ENCODE measurements at regions not wholly inside any gene's neighbourhood (a gene's known extent, or its start where the extent isn't known, plus 50 kb on each side); places are given as distances from the start of the nearest gene placed in this dataset.

DNA sequence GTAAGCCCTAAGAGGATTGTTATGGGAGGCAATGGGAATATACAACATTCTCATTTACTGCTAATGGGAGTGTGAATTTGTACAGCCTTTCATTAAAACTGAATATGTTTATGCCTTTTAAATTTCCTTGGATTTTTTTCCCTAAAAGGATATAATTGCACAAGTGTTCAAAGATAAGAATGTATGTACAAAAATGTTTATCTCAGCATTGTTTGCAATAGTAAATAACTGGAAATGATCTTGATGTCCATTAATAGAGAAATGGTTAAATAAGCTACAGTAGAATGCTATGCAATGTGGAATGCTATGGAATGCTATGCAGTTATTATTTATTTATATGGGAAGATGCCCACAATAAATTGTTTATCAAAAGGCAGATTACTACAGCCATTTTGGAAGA lies 62.5 kb upstream of the SLC38A2 start:
- no peak for DNase-seq
- no peak overlapping the region for H3K27ac Mint-ChIP-seq
- no peaks in the 10 kb centered on the region for H3K27me3 Mint-ChIP-seq
- no peak overlapping the region for H3K4me3 Mint-ChIP-seq
- H3K36me3 Mint-ChIP-seq (ENCODE audit: insufficient read depth): no peaks in the 10 kb centered on the region
- no peaks in the 10 kb centered on the region for H3K9me3 Mint-ChIP-seq
- no peak for ATAC-seq (replicated peaks)
- peaks cover 0 to 5% of the 10 kb centered on the region in 2 donors for H3K4me1 Mint-ChIP-seq (ENCODE audit: low read depth in 2 of 2)

- Mint-ChIP-seq H3K4me1 (ENCODE audit: low read depth in 2 of 2) (peaks cover 5 to 7% of the 10 kb centered on the region in 2 donors), H3K9me3 (no peaks in the 10 kb centered on the region), H3K27me3 (no peaks in the 10 kb centered on the region), H3K27ac (no peak overlapping the region), H3K4me3 (no peak overlapping the region), H3K36me3 (ENCODE audit: insufficient read depth) (no peaks in the 10 kb centered on the region)
- ATAC-seq (replicated peaks) (no peak), DNase-seq (no peak)
These were observed 61.3 kb upstream of the SLC38A2 start for GRCh38 chr12:46433829-46434228.

- no peak overlapping the region for H3K4me3 Mint-ChIP-seq
- no peak for ATAC-seq (replicated peaks)
- H3K36me3 Mint-ChIP-seq (ENCODE audit: insufficient read depth): no peaks in the 10 kb centered on the region
- peaks cover 5 to 7% of the 10 kb centered on the region in 2 donors for H3K4me1 Mint-ChIP-seq (ENCODE audit: low read depth in 2 of 2)
- no peak overlapping the region for H3K27ac Mint-ChIP-seq
- DNase-seq: no peak
- no peaks in the 10 kb centered on the region for H3K27me3 Mint-ChIP-seq
- H3K9me3 Mint-ChIP-seq: no peaks in the 10 kb centered on the region
These were observed 59.8 kb upstream of the SLC38A2 start for GRCh38 chr12:46432325-46432724.

- H3K27ac Mint-ChIP-seq: no peak overlapping the region
- no peak for DNase-seq
- peaks cover 0 to 6% of the 10 kb centered on the region in 2 donors for H3K9me3 Mint-ChIP-seq
- H3K4me3 Mint-ChIP-seq: no peak overlapping the region
- peaks cover 5 to 7% of the 10 kb centered on the region in 2 donors for H3K4me1 Mint-ChIP-seq (ENCODE audit: low read depth in 2 of 2)
- no peaks in the 10 kb centered on the region for H3K27me3 Mint-ChIP-seq
- H3K36me3 Mint-ChIP-seq (ENCODE audit: insufficient read depth): no peaks in the 10 kb centered on the region
- peak; percentile 78 for ATAC-seq (replicated peaks)
These were observed 57.9 kb upstream of the SLC38A2 start for GRCh38 chr12:46430340-46430948.

Measured in effector memory CD8-positive, alpha-beta T cell (primary cell).